ENCODE measurements at regions not wholly inside any gene's neighbourhood (a gene's known extent, or its start where the extent isn't known, plus 50 kb on each side); places are given as distances from the start of the nearest gene placed in this dataset.
"Not testable (repeated sequence)": the region's sequence is repeated elsewhere in the genome, so short reads cannot be mapped to it uniquely, and the experiment has no call there.

DNA sequence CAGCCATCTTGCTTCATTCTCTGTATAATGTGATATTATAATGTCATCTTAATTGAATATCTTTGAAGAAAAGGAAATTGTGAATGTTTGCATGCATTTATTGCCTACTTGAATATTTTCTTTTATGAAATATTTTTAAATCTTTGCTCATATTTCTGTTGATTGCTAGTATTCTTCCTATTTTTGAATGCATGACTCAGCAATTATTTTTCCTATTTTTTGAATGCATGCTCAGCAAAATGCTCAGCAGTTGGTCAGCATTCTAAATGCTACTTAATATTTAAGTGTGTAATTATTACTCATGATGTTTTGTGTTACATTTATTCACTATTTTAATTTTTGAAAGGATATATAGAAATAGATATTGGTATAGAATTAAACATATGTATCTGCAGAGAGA, 378.3 kb downstream of the CCER1 start:
- DNase-seq, result no peak

DNA sequence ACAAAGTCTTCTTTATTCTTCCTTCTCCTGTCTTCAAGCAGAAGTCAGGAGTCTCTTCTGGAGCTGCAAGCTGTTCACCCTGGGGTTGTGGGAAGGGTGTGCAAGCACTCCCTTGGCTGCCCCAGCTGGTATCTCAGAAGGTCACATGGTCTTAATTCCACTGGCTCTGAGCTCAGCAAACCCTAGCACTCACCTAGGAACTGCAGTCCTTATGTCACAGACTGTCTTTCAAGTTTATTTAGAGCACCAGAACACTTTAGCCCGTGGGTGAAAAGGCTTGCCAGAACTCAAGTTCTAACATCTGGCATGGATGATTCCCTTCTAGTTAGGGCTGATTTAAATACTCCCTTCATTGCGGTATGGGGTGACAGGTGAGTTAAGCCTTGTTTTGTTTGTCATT, 379.0 kb downstream of the CCER1 start:
- no peak for DNase-seq

DNA sequence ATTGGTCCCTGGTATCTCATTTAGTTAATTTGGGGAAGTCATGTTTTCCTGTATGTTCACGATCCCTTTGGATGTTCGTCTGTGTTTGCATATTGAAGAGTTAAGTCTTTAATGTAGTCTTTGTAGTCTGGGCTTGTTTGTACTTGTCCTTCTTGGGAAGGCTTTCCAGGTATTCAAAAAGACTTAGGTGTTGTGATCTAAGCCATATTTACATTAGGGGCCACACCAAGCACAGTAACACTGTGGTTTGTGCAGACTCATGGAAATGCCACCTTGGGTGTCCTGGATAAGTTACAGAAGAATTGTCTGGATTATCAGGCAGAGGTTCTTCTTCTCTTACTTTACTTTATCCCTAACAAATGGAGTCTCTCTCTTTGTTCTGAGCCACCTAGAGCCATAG, 380.3 kb downstream of the CCER1 start:
- no peak for DNase-seq

DNA sequence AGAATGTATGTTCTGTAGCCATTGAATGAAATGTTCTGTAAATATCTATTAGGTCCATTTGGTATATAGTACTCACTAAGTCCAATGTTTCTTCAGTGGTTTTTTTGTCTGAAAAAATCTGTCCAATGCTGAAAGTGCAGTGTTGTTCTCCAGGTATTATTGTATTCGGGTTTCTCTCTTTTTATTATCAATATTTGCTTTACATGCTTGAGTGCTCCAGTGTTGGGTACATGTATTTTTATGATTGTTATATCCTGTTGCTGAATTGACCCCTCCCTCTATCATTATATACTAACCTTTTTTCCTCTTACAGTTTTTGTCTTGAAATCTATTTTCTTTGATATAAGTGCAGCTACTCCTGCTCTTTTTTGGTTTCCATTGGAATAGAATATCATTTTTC, 382.2 kb downstream of the CCER1 start:
- no peak for DNase-seq

DNA sequence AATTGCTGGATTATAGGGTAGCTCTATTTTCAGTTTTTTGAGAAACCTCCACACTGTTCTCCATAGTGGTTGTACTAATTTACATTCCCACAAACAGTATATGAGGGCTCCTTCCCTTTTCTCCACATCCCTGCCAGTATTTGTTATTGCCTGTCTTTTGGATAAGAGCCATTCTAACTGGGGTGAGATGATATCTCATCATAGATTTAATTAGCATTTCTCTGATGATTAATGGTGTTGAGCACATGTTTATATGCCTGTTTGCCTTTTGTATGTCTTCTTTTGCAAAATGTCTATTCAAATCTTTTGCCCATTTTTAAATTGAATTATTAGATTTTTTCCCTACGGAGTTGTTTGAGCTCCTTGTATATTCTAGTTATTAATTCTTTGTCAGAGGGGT, 385.3 kb downstream of the CCER1 start:
- no peak for DNase-seq

DNA sequence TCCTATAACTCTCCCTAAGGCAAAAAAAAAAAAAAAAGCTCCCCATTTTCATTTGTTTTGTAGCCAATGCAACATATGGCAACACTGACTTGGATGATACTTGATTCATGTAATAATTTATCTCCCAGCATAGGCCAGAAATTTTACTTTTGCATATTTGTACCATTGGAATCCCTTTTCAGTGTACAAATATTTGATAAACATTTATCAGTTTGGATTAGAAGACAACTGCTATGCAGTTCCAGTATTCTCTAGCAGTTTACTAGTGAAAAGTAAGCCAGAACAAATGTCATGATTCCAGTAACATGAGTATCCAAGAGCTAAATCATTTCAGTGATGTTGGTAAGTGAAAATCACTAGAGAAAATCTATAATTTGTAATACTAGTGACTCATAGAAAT, 392.3 kb downstream of the CCER1 start:
- no peak for DNase-seq

DNA sequence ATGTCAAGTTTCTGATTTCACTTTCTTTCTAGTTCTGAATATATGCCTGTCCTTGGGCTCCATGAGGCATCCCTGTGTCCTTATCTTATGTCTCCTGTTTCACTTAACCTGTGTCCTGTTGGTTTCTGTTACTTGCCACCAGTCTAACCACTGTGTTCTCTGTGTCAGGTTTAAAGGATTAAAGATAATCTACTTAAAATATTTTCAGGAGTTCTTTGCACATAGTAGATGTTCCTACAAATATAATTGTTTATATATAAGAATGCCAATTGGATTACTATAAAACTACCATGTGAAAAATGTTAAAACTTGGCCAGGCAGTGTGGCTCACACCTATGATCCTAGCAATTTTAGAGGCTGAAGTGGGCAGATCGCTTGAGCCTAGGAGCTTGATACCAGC, 406.4 kb downstream of the CCER1 start:
- no peak for DNase-seq

DNA sequence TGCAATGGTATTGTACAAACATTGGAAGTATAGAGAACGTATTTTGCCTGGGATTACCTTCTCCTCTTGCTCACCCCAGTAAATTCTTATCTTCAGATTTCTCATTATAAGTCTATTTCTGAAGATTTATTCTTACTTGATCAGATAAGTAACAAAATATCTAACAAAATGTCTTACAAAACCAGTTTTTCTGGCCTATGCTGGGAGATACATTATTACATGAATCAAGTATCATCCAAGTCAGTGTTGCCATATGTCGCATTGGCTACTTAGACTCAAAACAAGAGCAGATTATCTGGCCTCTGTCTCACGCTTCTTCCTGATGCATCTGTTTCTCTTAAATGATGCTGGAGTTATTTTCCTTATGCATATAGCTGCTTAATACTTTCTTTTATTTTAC, 408.5 kb downstream of the CCER1 start:
- DNase-seq, result no peak

DNA sequence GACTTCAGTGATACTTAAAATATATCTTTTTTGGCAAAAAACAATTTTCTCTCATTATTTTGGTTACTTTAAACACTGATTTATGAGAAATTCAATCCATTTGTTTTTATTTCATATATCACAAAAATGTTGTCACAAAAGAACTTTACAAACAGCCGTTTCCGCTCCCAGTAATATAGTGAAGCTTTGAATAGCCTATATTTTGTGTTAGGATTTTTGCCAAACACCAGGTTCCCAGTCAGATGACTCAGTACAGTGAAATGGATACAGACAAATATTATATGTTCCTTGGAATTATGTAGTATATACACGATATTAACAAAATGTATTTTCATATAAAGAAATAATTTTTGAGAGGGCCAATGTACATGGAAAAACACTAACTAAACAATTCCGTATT, 411.1 kb downstream of the CCER1 start:
- DNase-seq, result no peak

DNA sequence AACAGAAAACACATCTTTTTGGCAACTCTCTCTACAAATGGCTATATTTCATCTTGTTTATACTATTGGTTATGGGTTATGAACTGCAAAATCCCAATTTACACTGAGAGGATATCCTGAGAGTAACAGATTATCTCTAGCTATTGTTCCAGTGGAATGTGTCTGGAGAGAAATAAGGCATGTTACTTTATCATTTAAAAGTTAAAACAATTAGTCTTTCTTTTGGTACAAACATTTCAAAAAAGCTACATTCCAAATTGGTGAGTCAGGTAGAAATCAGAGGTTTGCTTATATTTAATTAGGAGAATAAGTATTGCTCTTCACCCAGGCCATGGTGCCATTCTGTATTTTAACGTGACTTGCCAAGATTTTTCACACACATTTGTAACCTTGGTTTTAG, 411.6 kb downstream of the CCER1 start:
- DNase-seq, result no peak

DNA sequence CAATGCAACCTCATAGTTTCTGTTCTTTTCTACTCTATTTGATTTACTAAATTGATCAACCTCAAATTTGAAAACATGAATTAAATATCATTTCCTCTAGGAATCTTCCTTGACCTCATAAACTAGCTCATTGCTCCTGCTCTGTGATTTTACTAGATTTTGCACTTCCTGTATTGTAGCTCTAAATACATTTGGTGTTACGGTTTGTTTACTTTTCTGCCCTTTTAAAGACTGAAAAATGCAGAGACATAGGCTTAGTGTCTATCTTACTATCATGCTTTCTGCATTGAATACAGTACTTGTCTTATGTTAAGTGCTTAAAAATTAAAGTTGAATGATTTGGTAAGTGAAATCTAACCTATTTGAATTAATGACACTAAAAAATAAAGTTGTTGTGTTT, 412.1 kb downstream of the CCER1 start:
- DNase-seq, result not testable (repeated sequence)

DNA sequence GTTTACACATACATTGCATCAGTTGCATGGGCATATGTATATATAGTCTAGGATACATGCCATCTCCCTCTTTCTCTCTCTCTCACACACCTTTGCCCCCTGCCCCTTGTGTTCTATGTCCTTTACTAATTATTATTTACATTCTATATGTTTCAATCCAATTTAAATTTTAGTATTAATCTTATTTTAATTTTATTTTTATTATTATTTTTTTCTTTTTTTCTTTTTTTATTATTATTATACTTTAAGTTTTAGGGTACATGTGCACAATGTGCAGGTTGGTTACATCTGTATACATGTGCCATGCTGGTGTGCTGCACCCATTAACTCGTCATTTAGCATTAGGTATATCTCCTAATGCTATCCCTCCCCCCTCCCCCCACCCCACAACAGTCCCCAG, 421.1 kb downstream of the CCER1 start:
- not testable (repeated sequence) for DNase-seq

DNA sequence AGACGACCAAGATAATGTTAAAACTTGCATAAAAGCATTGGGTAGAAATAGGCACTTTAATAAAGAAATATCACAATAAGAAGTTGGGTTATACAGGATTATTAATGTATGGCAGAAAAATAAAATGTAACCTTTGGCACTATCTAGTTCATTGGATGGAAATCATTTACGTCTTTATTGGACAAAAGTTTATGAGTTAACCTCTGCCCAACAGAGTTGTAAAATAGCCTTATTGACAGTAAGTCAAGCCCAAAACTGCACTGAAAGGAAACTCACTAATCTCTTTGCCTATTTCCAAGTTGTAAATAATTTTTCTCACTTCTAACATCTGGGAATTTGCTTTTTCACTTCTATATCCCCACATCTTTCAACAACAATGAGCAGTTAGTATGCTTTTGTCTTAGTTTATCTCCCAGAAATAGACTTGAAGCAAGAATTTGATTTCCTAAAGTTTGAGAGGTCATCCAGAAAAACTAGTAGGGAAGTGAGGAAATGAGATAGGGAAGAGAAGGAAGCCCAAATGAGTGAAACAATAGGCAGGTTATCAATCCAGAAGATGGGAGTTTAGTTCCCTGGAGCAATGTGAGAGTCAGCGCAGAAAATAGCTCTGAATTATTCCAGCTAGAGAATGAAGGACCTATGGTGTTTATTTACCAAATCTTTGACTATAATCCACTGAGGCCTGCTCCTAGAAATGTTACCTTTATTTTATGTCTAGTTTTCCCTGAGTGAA, 434.8 kb downstream of the CCER1 start:
- DNase-seq, result no peak

DNA sequence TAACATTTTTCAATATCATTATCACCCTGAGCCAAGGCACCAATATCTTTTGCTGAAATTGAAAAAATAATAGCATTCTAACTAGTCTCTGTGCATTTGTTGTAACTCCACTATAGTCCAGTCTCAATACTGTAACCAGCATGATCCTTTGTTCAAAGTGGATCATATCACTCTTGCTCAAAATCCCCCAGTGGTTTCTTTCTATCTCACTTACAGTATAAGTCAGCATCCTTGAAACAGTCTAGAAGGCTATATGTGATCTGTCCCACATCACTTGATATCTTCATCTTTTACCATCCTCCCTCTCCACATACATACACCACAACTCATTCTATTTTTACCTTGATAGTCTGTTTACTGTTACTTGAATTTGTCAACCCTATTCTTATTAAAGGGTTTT, 435.7 kb downstream of the CCER1 start:
- no peak for DNase-seq

DNA sequence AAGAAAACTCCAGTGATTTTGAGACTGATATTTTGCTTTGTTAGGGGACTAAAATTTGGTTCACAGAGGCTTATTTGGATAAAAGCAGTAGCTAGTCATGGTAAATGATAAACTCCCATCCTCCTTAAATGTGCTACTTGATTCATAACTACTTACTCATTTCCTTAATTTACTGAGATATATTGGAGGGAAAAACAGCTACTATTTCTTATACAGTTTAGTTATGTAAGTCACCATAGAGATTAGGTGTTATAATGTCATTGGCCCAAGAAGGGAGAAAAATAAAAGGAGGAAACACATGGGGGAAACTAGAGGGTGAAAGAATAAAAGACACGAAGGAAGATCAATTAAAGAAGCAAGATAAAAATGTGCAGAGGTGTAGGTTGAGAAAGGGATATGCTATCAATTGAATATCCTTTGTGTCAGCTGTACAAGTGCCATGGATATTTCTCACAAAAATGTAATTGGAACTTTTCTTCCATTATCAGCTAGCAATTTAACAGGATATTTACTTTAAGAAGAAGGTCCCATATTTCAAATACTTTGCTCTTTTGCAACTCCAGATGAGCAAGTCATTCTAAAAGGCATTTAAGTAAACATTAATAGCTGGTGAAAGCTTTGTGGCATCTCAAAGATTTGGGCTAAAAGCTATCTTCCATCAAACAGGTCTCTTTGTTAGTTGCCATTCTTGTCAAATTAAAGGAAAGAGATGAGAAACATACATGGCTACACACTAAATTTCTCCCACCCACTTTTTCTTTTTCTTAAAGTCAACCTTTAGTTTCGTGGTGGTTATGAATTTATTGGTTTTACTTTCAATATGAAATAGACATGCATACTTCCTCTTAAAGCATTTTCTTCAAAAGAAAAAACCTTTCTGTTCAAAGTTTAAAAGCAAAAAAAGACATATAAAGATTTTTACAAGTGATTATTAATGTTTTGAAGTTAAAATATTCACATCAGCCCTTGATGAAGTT, 439.5 kb downstream of the CCER1 start:
- no peak for DNase-seq

DNA sequence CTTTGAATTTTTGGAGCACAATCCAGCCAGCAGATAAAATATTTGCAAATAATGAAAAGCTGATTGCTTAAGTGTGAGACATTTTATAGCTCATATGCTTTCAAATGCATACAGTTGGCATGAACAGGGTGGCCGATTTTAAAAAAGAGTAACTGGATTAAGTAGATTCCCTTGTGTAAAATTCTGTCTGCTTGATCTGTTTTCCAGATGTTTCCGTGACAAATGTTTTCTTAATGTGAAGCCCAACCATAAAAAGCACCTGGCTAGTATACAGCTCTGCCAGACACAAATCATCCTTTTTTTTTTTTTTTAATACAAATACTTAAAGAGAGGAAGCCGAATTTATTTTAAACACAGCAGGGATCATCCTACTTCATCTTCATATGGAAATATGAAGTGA, 440.7 kb downstream of the CCER1 start:
- DNase-seq, result no peak

DNA sequence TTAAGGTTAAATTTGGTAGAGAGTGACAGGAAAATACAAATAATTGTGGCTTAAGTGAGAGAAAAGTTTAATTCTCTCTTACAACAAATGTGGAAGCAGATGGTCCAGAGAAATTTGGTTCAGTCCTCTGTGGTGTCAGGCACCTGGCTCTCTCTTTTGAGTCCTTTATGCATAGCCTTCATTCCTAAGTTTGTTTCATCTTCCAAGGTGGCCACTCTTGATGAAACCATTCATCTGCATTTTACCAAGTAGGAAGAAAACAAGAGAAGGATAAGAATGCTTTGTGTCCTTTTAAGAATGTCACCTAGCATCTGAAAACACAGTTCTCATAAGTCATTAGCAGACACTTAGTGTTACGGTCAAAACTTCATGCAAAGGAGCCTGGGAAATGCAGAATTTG, 442.5 kb downstream of the CCER1 start:
- no peak for DNase-seq

DNA sequence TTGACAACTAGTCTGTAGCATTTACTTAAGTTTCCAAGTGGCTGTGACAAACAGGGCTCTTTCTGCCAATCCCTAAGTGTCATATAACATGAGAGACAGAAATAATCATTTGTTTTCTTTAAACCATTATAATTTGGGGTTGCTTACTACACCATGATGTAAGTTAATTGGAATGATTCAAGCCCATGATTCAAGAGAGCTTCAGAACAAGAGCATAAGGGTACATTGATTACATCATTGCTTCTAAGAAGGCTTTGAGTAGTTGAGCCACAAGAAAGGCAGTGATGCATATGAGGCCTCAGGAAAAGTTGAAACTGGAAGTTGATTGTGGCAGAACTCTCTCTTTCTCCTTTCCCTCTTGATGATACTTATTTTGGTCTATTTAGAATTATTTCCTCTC, 444.0 kb downstream of the CCER1 start:
- no peak for DNase-seq

DNA sequence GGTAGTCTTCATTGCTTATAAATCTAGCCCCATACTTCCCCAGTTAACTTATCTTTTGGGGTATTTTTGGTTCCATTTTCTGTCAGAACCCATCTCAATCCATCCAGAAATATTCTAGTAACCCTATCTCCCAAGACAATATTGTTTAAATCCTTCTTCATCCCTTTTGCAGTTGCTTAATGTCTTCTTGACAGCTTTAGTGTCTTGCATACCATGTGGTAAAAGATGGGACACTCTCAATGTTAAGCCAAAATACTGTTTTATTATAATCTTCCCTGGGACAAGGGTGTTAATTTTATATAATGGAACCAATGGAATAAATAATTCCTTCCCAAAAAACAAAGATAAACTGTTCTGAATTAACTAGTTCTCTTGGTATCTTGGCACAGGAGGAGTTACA, 450.2 kb downstream of the CCER1 start:
- no peak for DNase-seq

DNA sequence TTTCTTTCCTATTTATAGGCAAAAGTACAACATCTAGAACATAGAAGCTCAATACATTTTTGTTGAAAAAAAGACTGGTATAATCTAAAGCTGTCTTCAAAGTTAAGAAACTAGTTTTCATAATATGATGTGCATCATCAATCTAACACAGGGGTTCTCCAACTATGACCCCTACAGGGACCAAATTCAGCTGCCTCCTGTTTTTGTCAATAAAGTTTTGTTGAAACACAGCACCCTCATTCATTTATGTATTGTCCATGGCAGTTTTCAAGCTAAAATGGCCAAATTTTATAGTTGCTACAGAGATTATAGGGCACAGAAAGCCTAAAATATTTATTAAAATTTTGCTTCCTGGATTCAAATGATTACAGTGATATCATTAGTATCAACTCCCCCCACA, 452.9 kb downstream of the CCER1 start:
- DNase-seq, result no peak

DNA sequence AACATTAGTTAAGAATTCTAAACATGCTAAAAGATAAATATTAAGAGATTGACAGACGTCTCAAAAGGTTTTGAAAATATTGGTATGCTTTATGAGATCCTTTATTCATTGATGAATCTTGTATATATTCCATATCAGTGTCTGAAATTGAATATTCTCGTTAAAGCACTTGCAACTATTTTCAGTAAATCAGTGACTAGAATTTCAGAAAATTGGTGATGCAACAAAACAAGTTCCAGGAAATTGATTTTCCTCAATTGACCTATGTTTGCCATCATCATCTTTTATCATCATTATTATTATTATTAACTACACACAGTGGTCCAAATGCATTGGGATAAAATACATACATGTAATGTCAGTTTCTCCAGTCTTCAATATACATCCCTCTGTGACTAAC, 453.6 kb downstream of the CCER1 start:
- DNase-seq, result no peak

DNA sequence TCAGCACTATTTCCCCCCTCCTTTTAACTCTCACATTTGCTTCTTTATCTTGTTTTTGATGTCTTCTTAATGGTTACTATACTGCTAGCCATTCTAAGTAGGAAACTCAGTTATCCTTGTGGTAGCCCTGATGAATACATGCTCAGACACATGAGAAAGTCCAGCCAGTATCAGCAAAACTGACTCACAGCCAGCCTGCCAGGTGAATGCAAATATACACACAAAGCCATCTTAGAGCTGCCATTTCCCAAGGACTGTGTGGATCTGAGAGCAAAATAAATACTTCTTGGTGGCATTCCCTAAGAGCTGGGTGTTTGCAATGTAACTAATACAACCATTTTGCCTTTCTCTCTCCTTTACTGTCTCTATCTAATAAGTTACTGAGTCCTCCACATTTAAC, 455.2 kb downstream of the CCER1 start:
- no peak for DNase-seq

DNA sequence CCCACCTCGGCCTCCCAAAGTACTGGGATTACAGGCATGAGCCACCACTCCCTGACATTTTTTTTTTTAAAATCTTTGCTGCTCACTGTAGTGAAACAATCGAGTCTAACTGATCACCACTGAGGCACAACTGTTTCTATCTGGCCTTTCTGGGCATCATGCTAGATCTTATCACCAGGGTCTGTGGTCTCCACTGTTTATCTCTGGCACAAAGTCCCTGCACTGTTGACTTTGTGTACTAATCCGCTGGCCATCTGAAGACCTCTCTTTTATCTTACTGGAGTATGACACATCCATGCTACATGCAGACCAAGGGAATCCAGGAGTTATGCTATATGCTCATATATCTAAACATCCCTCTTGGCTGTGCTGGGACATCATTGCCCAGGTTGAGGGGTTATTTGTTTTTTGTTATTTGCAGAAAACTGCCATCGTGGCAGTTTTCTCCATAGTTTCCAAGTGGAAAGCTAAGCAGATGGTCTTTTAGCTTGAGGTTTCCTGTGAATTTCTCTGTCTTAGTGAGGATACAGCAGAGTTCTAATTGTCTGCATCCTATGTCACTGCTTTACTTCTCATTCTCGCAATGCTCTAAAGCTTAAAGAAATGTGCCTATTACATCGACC, 456.9 kb downstream of the CCER1 start:
- no peak for DNase-seq

DNA sequence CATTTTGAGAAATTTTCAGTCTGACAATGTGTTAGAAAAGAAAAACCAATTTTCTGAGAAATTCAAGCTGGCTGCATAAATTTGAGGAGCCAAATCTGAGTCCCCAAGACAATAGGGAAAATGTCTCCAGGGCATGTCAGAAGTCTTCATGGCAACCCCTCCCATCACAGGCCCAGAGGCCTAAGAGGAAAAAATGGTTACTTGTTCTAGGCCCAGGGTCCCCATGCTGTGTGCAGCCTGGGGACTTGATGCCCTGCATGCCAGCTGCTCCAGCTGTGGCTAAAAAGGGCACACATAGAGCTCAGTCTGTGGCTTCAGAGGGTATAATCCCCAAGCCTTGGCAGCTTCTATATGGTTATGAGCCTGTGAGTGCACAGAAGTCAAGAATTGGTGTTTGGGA, 464.6 kb downstream of the CCER1 start:
- no peak for DNase-seq

All from activated gamma-delta T cell treated with Interleukin-2 at 50 U/mL for 16 hours (primary cell).